Neural progenitor cell (in vitro differentiated cells): ENCODE measurements at regions not wholly inside any gene's neighbourhood (a gene's known extent, or its start where the extent isn't known, plus 50 kb on each side); places are given as distances from the start of the nearest gene placed in this dataset.
A peak's percentile ranks its signal among the peaks of the same experiment; 100 is the strongest.

Source experiments
- DNase-seq: peaks from one replicate; pipeline ENCODE4 v3.0.0-alpha.2; 2016; ENCODE audit warnings: low spot score
- H2AFZ ChIP-seq: fragments of 200-600 bp; sonication (generic); replicated peaks from 2 replicates; pipeline ENCODE4 v1.6.1; 2016; ENCODE audit warnings: antibody characterized with exemption
- H3F3A ChIP-seq: fragments of 200-600 bp; sonication (generic); 2 replicates; pipeline ENCODE4 v1.6.1; 2016; ENCODE audit warnings: antibody characterized with exemption, low read depth
- H3K27ac ChIP-seq: fragments of 200-600 bp; sonication (generic); 2 replicates; pipeline ENCODE4 v1.5.1; 2016; ENCODE audit warnings: mild to moderate bottlenecking
- H3K27me3 ChIP-seq: fragments of 200-600 bp; sonication (generic); 2 replicates; pipeline ENCODE4 v1.6.1; 2016; ENCODE audit warnings: mild to moderate bottlenecking, moderate library complexity
- H3K36me3 ChIP-seq: fragments of 200-600 bp; sonication (generic); 2 replicates; pipeline ENCODE4 v1.5.1; 2016
- H3K4me1 ChIP-seq: fragments of 200-600 bp; sonication (generic); 2 replicates; pipeline ENCODE4 v1.6.1; 2016; ENCODE audit warnings: mixed run types
- H3K4me2 ChIP-seq: fragments of 200-600 bp; sonication (generic); 2 replicates; pipeline ENCODE4 v1.6.1; 2016
- H3K4me3 ChIP-seq: fragments of 200-600 bp; sonication (generic); 2 replicates; pipeline ENCODE4 v1.5.1; 2016
- H3K79me2 ChIP-seq: fragments of 200-600 bp; sonication (generic); 2 replicates; pipeline ENCODE4 v1.6.1; 2016; ENCODE audit warnings: low read depth
- H3K9ac ChIP-seq: fragments of 200-600 bp; sonication (generic); 2 replicates; pipeline ENCODE4 v1.6.1; 2016
- H3K9me3 ChIP-seq: fragments of 200-600 bp; sonication (generic); 2 replicates; pipeline ENCODE4 v1.5.1; 2016; ENCODE audit warnings: low read depth
- H4K20me1 ChIP-seq: fragments of 200-600 bp; sonication (generic); 2 replicates; pipeline ENCODE4 v1.6.1; 2016; ENCODE audit warnings: low read depth
- H3K27ac Mint-ChIP-seq: 3 replicates; pipeline ENCODE4 v1.8.0; 2021; ENCODE audit warnings: mixed read lengths
- H3K27me3 Mint-ChIP-seq: 2 replicates; pipeline ENCODE4 v1.8.0; 2022; ENCODE audit warnings: low read depth, mild to moderate bottlenecking, inconsistent platforms, moderate library complexity, mixed read lengths; ENCODE audit not compliant: insufficient read depth
- H3K36me3 Mint-ChIP-seq: 3 replicates; pipeline ENCODE4 v1.8.0; 2021; ENCODE audit warnings: mixed read lengths
- H3K4me1 Mint-ChIP-seq: 3 replicates; pipeline ENCODE4 v1.8.0; 2021; ENCODE audit warnings: mixed read lengths
- H3K4me3 Mint-ChIP-seq: 3 replicates; pipeline ENCODE4 v1.8.0; 2021; ENCODE audit warnings: mild to moderate bottlenecking, moderate library complexity, mixed read lengths
- H3K9me3 Mint-ChIP-seq: 3 replicates; pipeline ENCODE4 v1.8.0; 2020; ENCODE audit warnings: mixed read lengths
- CTCF ChIP-seq: fragments of 200-600 bp; sonication (generic); IDR thresholded peaks from 2 replicates; pipeline ENCODE4 v1.5.1; 2017; ENCODE audit warnings: antibody characterized with exemption, mild to moderate bottlenecking
- EZH2 ChIP-seq: fragments of 200-600 bp; sonication (generic); IDR thresholded peaks from 2 replicates; pipeline ENCODE4 v1.6.1; 2017; ENCODE audit warnings: antibody characterized with exemption, mild to moderate bottlenecking, moderate library complexity
- EZH2phosphoT487 ChIP-seq: fragments of 200-600 bp; sonication (generic); IDR thresholded peaks from 2 replicates; pipeline ENCODE4 v1.6.1; 2017; ENCODE audit warnings: antibody characterized with exemption

- peaks cover 7% of the 10 kb centered on the region for H3K4me1 ChIP-seq
- no peaks in the 10 kb centered on the region for H3K36me3 ChIP-seq
- no peak overlapping the region for H3K4me2 ChIP-seq
- H3K27ac ChIP-seq, result no peak overlapping the region
- DNase-seq, result no peak
- no peak overlapping the region for H2AFZ ChIP-seq
- no peak overlapping the region for H3K4me3 ChIP-seq
- peaks cover 31% of the 10 kb centered on the region for H3K9me3 Mint-ChIP-seq
- no peaks in the 10 kb centered on the region for H3K36me3 Mint-ChIP-seq
- H3K4me1 Mint-ChIP-seq, result peaks cover 31% of the 10 kb centered on the region
- no peaks in the 10 kb centered on the region for H3F3A ChIP-seq
- TF ChIP-seq EZH2 (no peak), CTCF (no peak), EZH2phosphoT487 (no peak)
- H3K4me3 Mint-ChIP-seq, result peak overlapping the region; percentile 49
- H3K9ac ChIP-seq, result no peak overlapping the region
- peak overlapping the region; percentile 21 for H3K27ac Mint-ChIP-seq
- no peaks in the 10 kb centered on the region for H3K27me3 ChIP-seq
- H3K27me3 Mint-ChIP-seq, result peaks cover 16% of the 10 kb centered on the region
- H3K9me3 ChIP-seq, result no peaks in the 10 kb centered on the region
- H3K79me2 ChIP-seq, result no peaks in the 10 kb centered on the region
- H4K20me1 ChIP-seq, result no peaks in the 10 kb centered on the region
Measured at GRCh38 chr10:47092376-47092775, 181.1 kb downstream of the PTPN20 start.

GRCh38 chr10:47092831-47093230 is 181.6 kb downstream of the PTPN20 start:
- no peaks in the 10 kb centered on the region for H3K79me2 ChIP-seq
- H3K4me2 ChIP-seq, result no peak overlapping the region
- H4K20me1 ChIP-seq, result no peaks in the 10 kb centered on the region
- no peaks in the 10 kb centered on the region for H3K9me3 ChIP-seq
- peaks cover 7% of the 10 kb centered on the region for H3K4me1 ChIP-seq
- Mint-ChIP-seq H3K4me1 (peaks cover 31% of the 10 kb centered on the region), H3K9me3 (peaks cover 31% of the 10 kb centered on the region), H3K4me3 (no peak overlapping the region), H3K27me3 (peaks cover 15% of the 10 kb centered on the region), H3K27ac (no peak overlapping the region), H3K36me3 (no peaks in the 10 kb centered on the region)
- no peaks in the 10 kb centered on the region for H3K27me3 ChIP-seq
- DNase-seq, result no peak
- H3F3A ChIP-seq, result no peaks in the 10 kb centered on the region
- H2AFZ ChIP-seq, result no peak overlapping the region
- no peak overlapping the region for H3K9ac ChIP-seq
- no peak overlapping the region for H3K27ac ChIP-seq
- no peaks in the 10 kb centered on the region for H3K36me3 ChIP-seq
- H3K4me3 ChIP-seq, result no peak overlapping the region
- TF ChIP-seq CTCF, result no peak
- TF ChIP-seq EZH2, result no peak
- no peak for TF ChIP-seq EZH2phosphoT487

GRCh38 chr10:47094126-47094525 is 182.9 kb downstream of the PTPN20 start:
- Histone ChIP-seq H3K27me3 (no peaks in the 10 kb centered on the region), H2AFZ (no peak overlapping the region), H3K4me2 (no peak overlapping the region), H3K4me3 (no peak overlapping the region), H3K36me3 (no peaks in the 10 kb centered on the region), H3K4me1 (peaks cover 7% of the 10 kb centered on the region), H3K9me3 (no peaks in the 10 kb centered on the region), H3K27ac (no peak overlapping the region), H4K20me1 (no peaks in the 10 kb centered on the region), H3F3A (no peaks in the 10 kb centered on the region), H3K9ac (no peak overlapping the region), H3K79me2 (no peaks in the 10 kb centered on the region)
- DNase-seq, result no peak
- peaks cover 28% of the 10 kb centered on the region for H3K4me1 Mint-ChIP-seq
- no peaks in the 10 kb centered on the region for H3K36me3 Mint-ChIP-seq
- H3K9me3 Mint-ChIP-seq, result peaks cover 24% of the 10 kb centered on the region
- H3K4me3 Mint-ChIP-seq, result no peak overlapping the region
- no peak for TF ChIP-seq EZH2
- TF ChIP-seq CTCF, result no peak
- no peak for TF ChIP-seq EZH2phosphoT487
- peaks cover 12% of the 10 kb centered on the region for H3K27me3 Mint-ChIP-seq
- H3K27ac Mint-ChIP-seq, result no peak overlapping the region
